SU-DHL-6 (cell line): ENCODE measurements at regions not wholly inside any gene's neighbourhood (a gene's known extent, or its start where the extent isn't known, plus 50 kb on each side); places are given as distances from the start of the nearest gene placed in this dataset.

Experiments used
- H2AFZ ChIP-seq: fragments of 200-600 bp; sonication (generic); 2 replicates; pipeline ENCODE4 v1.6.1; 2014; ENCODE audit warnings: low read depth, mild to moderate bottlenecking, moderate library complexity, mixed read lengths, antibody characterized with exemption, low read length; ENCODE audit not compliant: severe bottlenecking
- H3F3A ChIP-seq: fragments of 200-600 bp; shearing (Covaris generic); 2 replicates; pipeline ENCODE4 v1.6.0; 2016; ENCODE audit warnings: antibody characterized with exemption, mild to moderate bottlenecking; ENCODE audit not compliant: insufficient read depth
- H3K27ac ChIP-seq: fragments of 200-600 bp; sonication (generic); 2 replicates; pipeline ENCODE4 v1.5.1; 2016; ENCODE audit warnings: low read depth, mild to moderate bottlenecking, low read length, moderate library complexity, mixed read lengths
- H3K27me3 ChIP-seq: fragments of 200-600 bp; sonication (generic), shearing (Covaris generic); 2 replicates; pipeline ENCODE4 v1.6.0; 2014; ENCODE audit warnings: mild to moderate bottlenecking, low read length
- H3K36me3 ChIP-seq: fragments of 200-600 bp; sonication (generic); 2 replicates; pipeline ENCODE4 v1.6.1; 2014; ENCODE audit warnings: mild to moderate bottlenecking, low read length, mixed read lengths
- H3K4me2 ChIP-seq: fragments of 300-600, 200-600 bp; shearing (Covaris generic), sonication (generic); 2 replicates; pipeline ENCODE4 v1.6.0; 2014; ENCODE audit warnings: low read length, low read depth, mild to moderate bottlenecking; ENCODE audit not compliant: poor library complexity, severe bottlenecking
- H3K4me3 ChIP-seq: fragments of 200-600 bp; sonication (generic); 2 replicates; pipeline ENCODE4 v1.5.1; 2014; ENCODE audit warnings: antibody characterized with exemption, low read length, mild to moderate bottlenecking, mixed read lengths; ENCODE audit not compliant: insufficient read depth, poor library complexity, severe bottlenecking
- H3K79me2 ChIP-seq: fragments of 200-600 bp; sonication (generic); 2 replicates; pipeline ENCODE4 v1.6.1; 2014; ENCODE audit warnings: mild to moderate bottlenecking, low read length, moderate library complexity; ENCODE audit not compliant: insufficient read depth
- H3K9ac ChIP-seq: fragments of 200-600 bp; sonication (generic); 2 replicates; pipeline ENCODE4 v1.7.0; 2014; ENCODE audit warnings: mild to moderate bottlenecking, low read length
- H3K9me2 ChIP-seq: fragments of 200-600 bp; sonication (generic); replicated peaks from 2 replicates; pipeline ENCODE4 v1.6.1; 2014; ENCODE audit warnings: low read length; ENCODE audit not compliant: insufficient read depth
- H3K9me3 ChIP-seq: fragments of 200-600 bp; sonication (generic); 2 replicates; pipeline ENCODE4 v1.6.1; 2014; ENCODE audit warnings: low read length, mixed read lengths; ENCODE audit not compliant: insufficient read depth
- H4K20me1 ChIP-seq: fragments of 200-600 bp; sonication (generic); 2 replicates; pipeline ENCODE4 v1.6.1; 2014; ENCODE audit warnings: low read depth, mild to moderate bottlenecking, antibody characterized with exemption, low read length, moderate library complexity, mixed read lengths
- EZH2phosphoT487 ChIP-seq: fragments of 200-600 bp; sonication (generic), shearing (Covaris generic); conservative IDR thresholded peaks from 2 replicates; pipeline ENCODE4 v1.6.1; 2018; ENCODE audit warnings: mild to moderate bottlenecking, antibody characterized with exemption, low read length, moderate library complexity, mixed read lengths
- TF ChIP-seq, protein P1 (sequence below): fragments of 200-600 bp; sonication (generic); IDR thresholded peaks from one replicate; pipeline ENCODE4 v1.5.1; 2017; ENCODE audit warnings: antibody characterized with exemption, mild to moderate bottlenecking, low read length, moderate library complexity; ENCODE audit not compliant: insufficient read depth, poor library complexity, severe bottlenecking

DNA sequence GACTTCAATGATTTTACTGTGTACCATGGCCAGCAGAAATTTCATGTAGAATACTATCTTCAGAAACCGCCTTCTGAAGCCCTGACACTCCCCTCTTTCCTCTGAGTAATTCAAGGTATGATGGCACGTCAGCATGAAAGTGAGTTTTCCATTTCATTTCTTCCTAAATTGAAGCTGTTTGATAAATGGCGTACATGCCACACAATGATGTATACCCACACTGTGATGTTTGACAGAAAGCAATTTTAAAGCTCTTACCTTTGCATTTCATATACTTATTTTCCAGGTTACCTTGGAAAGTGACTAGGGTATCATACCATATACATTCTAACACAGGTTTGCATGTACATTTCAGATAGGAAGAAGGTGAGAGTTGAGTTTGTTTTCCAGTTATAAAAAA, 147.9 kb upstream of the LRRC3B start:
- no peak for TF ChIP-seq EZH2phosphoT487
- TF ChIP-seq, protein P1, sequence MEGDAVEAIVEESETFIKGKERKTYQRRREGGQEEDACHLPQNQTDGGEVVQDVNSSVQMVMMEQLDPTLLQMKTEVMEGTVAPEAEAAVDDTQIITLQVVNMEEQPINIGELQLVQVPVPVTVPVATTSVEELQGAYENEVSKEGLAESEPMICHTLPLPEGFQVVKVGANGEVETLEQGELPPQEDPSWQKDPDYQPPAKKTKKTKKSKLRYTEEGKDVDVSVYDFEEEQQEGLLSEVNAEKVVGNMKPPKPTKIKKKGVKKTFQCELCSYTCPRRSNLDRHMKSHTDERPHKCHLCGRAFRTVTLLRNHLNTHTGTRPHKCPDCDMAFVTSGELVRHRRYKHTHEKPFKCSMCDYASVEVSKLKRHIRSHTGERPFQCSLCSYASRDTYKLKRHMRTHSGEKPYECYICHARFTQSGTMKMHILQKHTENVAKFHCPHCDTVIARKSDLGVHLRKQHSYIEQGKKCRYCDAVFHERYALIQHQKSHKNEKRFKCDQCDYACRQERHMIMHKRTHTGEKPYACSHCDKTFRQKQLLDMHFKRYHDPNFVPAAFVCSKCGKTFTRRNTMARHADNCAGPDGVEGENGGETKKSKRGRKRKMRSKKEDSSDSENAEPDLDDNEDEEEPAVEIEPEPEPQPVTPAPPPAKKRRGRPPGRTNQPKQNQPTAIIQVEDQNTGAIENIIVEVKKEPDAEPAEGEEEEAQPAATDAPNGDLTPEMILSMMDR: no peak
- H3F3A ChIP-seq: no peaks in the 10 kb centered on the region
- H3K9ac ChIP-seq: no peak overlapping the region
- no peaks in the 10 kb centered on the region for H3K9me2 ChIP-seq
- no peaks in the 10 kb centered on the region for H4K20me1 ChIP-seq
- H3K4me2 ChIP-seq: no peak overlapping the region
- H3K36me3 ChIP-seq: no peaks in the 10 kb centered on the region
- H3K27me3 ChIP-seq: no peaks in the 10 kb centered on the region
- no peak overlapping the region for H3K4me3 ChIP-seq
- H3K79me2 ChIP-seq: no peaks in the 10 kb centered on the region
- no peaks in the 10 kb centered on the region for H3K9me3 ChIP-seq
- no peak overlapping the region for H3K27ac ChIP-seq
- no peak overlapping the region for H2AFZ ChIP-seq

DNA sequence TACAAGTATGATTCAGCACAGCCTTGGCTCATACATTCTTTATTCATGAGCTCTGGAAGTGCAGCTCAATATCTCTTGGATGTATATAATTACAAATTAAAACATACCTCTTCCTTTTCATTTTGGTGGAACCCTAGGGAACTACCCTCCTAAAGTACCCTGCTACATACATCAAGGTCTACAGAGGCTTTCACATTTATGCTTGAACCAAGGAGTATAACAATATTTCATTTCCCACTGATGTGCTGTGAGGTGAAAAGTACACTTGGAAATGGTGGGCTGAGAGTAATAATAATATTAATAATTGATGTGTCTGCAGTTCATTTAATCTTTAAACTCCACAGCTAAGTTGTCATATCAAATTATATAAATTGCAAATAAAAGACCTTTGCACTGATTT, 142.2 kb upstream of the LRRC3B start:
- Histone ChIP-seq H3K4me3 (no peak overlapping the region), H3F3A (no peaks in the 10 kb centered on the region), H3K79me2 (no peaks in the 10 kb centered on the region), H3K9ac (no peak overlapping the region), H3K27ac (no peak overlapping the region), H3K9me3 (no peaks in the 10 kb centered on the region), H3K9me2 (no peaks in the 10 kb centered on the region), H4K20me1 (no peaks in the 10 kb centered on the region), H3K27me3 (no peaks in the 10 kb centered on the region), H3K4me2 (no peak overlapping the region), H2AFZ (no peak overlapping the region), H3K36me3 (no peaks in the 10 kb centered on the region)
- TF ChIP-seq, protein P1: no peak
- TF ChIP-seq EZH2phosphoT487: no peak

DNA sequence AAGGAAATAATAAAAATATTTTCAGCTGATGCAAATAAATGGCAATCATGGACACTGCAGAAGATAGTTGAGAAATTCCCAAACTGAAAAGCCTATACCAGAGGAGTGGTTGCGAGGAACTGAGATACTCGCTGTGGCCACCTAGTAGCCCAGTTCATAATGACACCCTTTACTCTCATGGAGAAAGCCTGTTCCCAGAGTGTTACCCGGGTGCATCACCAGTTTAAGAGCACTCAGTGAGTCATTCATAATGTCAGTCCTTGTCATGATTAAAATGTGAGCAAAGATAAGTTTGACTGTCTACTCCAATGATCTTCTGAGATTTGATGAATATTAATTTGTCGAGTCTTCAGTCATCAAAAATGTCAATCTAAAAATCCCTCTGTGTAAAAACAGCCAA, 138.4 kb upstream of the LRRC3B start:
- H3K9me2 ChIP-seq: no peaks in the 10 kb centered on the region
- H3K4me2 ChIP-seq: no peak overlapping the region
- no peak overlapping the region for H3K9ac ChIP-seq
- H2AFZ ChIP-seq: no peak overlapping the region
- no peaks in the 10 kb centered on the region for H3K79me2 ChIP-seq
- TF ChIP-seq, protein P1: no peak
- no peak for TF ChIP-seq EZH2phosphoT487
- H3K27ac ChIP-seq: no peak overlapping the region
- no peaks in the 10 kb centered on the region for H3F3A ChIP-seq
- H4K20me1 ChIP-seq: no peaks in the 10 kb centered on the region
- H3K9me3 ChIP-seq: no peaks in the 10 kb centered on the region
- H3K36me3 ChIP-seq: no peaks in the 10 kb centered on the region
- no peak overlapping the region for H3K4me3 ChIP-seq
- no peaks in the 10 kb centered on the region for H3K27me3 ChIP-seq
